Neural cell (in vitro differentiated cells): ENCODE measurements at regions not wholly inside any gene's neighbourhood (a gene's known extent, or its start where the extent isn't known, plus 50 kb on each side); places are given as distances from the start of the nearest gene placed in this dataset.

Experiments
- H2AFZ ChIP-seq: fragments of 200-600, 300-800 bp; sonication (generic), shearing (Covaris generic); 2 replicates; pipeline ENCODE4 v1.6.0; 2014; ENCODE audit warnings: low read depth, mild to moderate bottlenecking, antibody characterized with exemption, low read length, moderate library complexity
- H3F3A ChIP-seq: fragments of 200-600 bp; shearing (Covaris generic); 2 replicates; pipeline ENCODE4 v1.6.1; 2016; ENCODE audit warnings: mild to moderate bottlenecking, moderate library complexity, mixed read lengths, antibody characterized with exemption, low read length; ENCODE audit not compliant: insufficient read depth, poor library complexity, severe bottlenecking
- H3K27ac ChIP-seq: fragments of 200-600, 300-800 bp; sonication (generic), shearing (Covaris generic); 2 replicates; pipeline ENCODE4 v1.5.1; 2014; ENCODE audit warnings: mild to moderate bottlenecking, low read length, moderate library complexity
- H3K27me3 ChIP-seq: fragments of 300-800, 200-600 bp; sonication (generic), shearing (Covaris generic); 2 replicates; pipeline ENCODE4 v1.6.0; 2014; ENCODE audit warnings: mild to moderate bottlenecking, low read depth, low read length, moderate library complexity; ENCODE audit not compliant: insufficient read depth
- H3K36me3 ChIP-seq: fragments of 300-800, 200-600 bp; sonication (generic), shearing (Covaris generic); 2 replicates; pipeline ENCODE4 v1.5.1; 2014; ENCODE audit warnings: mild to moderate bottlenecking, antibody characterized with exemption, low read length, moderate library complexity; ENCODE audit not compliant: insufficient read depth
- H3K4me2 ChIP-seq: fragments of 300-800, 200-600 bp; sonication (generic), shearing (Covaris generic); 2 replicates; pipeline ENCODE4 v1.6.0; 2014; ENCODE audit warnings: mild to moderate bottlenecking, low read length
- H3K4me3 ChIP-seq: fragments of 300-800, 200-600 bp; sonication (generic), shearing (Covaris generic); 2 replicates; pipeline ENCODE4 v1.5.1; 2014; ENCODE audit warnings: mild to moderate bottlenecking, low read length, moderate library complexity
- H3K79me2 ChIP-seq: fragments of 200-600 bp; shearing (Covaris generic); replicated peaks from 2 replicates; pipeline ENCODE4 v1.6.0; 2014; ENCODE audit warnings: mild to moderate bottlenecking, low read length, moderate library complexity; ENCODE audit not compliant: insufficient read depth
- H3K9ac ChIP-seq: fragments of 300-800, 200-600 bp; sonication (generic), shearing (Covaris generic); 2 replicates; pipeline ENCODE4 v1.6.1; 2016; ENCODE audit warnings: mild to moderate bottlenecking, low read length, mixed read lengths
- H3K9me2 ChIP-seq: fragments of 200-600 bp; shearing (Covaris generic); 2 replicates; pipeline ENCODE4 v1.6.1; 2016; ENCODE audit warnings: mild to moderate bottlenecking, low read length, mixed read lengths; ENCODE audit not compliant: insufficient read depth
- H3K9me3 ChIP-seq: fragments of 200-600, 300-800 bp; sonication (generic), shearing (Covaris generic); 2 replicates; pipeline ENCODE4 v1.6.1; 2016; ENCODE audit warnings: mild to moderate bottlenecking, mixed run types, low read length, moderate library complexity, mixed read lengths
- H4K20me1 ChIP-seq: fragments of 200-600 bp; shearing (Covaris generic); 2 replicates; pipeline ENCODE4 v1.6.1; 2016; ENCODE audit warnings: mild to moderate bottlenecking, mixed run types; ENCODE audit not compliant: insufficient read depth
- EP300 ChIP-seq: fragments of 450-650 bp; conservative IDR thresholded peaks from 2 replicates; pipeline ENCODE4 v1.6.1; 2014; ENCODE audit warnings: antibody characterized with exemption, mild to moderate bottlenecking, moderate library complexity; ENCODE audit not compliant: poor library complexity, severe bottlenecking
- MXI1 ChIP-seq: fragments of 450-650 bp; conservative IDR thresholded peaks from 2 replicates; pipeline ENCODE4 v1.6.1; 2014; ENCODE audit warnings: antibody characterized with exemption, mild to moderate bottlenecking; ENCODE audit not compliant: poor library complexity, severe bottlenecking
- POLR2AphosphoS5 ChIP-seq: IDR thresholded peaks from 2 replicates; pipeline ENCODE4 v1.6.1; 2012
- RAD21 ChIP-seq: fragments of 450-650 bp; conservative IDR thresholded peaks from 2 replicates; pipeline ENCODE4 v1.6.1; 2014; ENCODE audit warnings: antibody characterized with exemption, mild to moderate bottlenecking, moderate library complexity
- REST ChIP-seq: IDR thresholded peaks from 2 replicates; pipeline ENCODE4 v1.6.1; 2012; ENCODE audit warnings: borderline replicate concordance
- SMC3 ChIP-seq: fragments of 450-650 bp; conservative IDR thresholded peaks from 2 replicates; pipeline ENCODE4 v1.6.1; 2014; ENCODE audit warnings: antibody characterized with exemption, mild to moderate bottlenecking, moderate library complexity; ENCODE audit not compliant: poor library complexity
- TF ChIP-seq, protein P1 (sequence below): fragments of 450-650 bp; IDR thresholded peaks from 2 replicates; pipeline ENCODE4 v1.5.1; 2014; ENCODE audit warnings: antibody characterized with exemption, mild to moderate bottlenecking, moderate library complexity; ENCODE audit not compliant: poor library complexity, severe bottlenecking

GRCh38 chr16:52073024-52073423 is 473.9 kb downstream of the TOX3 start:
- H4K20me1 ChIP-seq = no peaks in the 10 kb centered on the region
- H3K27ac ChIP-seq = no peak overlapping the region
- no peak overlapping the region for H2AFZ ChIP-seq
- H3K27me3 ChIP-seq = no peaks in the 10 kb centered on the region
- H3K4me3 ChIP-seq = no peak overlapping the region
- H3K9me3 ChIP-seq = no peaks in the 10 kb centered on the region
- H3K79me2 ChIP-seq = no peaks in the 10 kb centered on the region
- no peaks in the 10 kb centered on the region for H3K9me2 ChIP-seq
- TF ChIP-seq POLR2AphosphoS5 (no peak), MXI1 (no peak), EP300 (no peak), SMC3 (no peak), RAD21 (no peak)
- TF ChIP-seq, protein P1, sequence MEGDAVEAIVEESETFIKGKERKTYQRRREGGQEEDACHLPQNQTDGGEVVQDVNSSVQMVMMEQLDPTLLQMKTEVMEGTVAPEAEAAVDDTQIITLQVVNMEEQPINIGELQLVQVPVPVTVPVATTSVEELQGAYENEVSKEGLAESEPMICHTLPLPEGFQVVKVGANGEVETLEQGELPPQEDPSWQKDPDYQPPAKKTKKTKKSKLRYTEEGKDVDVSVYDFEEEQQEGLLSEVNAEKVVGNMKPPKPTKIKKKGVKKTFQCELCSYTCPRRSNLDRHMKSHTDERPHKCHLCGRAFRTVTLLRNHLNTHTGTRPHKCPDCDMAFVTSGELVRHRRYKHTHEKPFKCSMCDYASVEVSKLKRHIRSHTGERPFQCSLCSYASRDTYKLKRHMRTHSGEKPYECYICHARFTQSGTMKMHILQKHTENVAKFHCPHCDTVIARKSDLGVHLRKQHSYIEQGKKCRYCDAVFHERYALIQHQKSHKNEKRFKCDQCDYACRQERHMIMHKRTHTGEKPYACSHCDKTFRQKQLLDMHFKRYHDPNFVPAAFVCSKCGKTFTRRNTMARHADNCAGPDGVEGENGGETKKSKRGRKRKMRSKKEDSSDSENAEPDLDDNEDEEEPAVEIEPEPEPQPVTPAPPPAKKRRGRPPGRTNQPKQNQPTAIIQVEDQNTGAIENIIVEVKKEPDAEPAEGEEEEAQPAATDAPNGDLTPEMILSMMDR = no peak
- no peaks in the 10 kb centered on the region for H3K36me3 ChIP-seq
- no peak overlapping the region for H3K9ac ChIP-seq
- H3F3A ChIP-seq = no peaks in the 10 kb centered on the region
- H3K4me2 ChIP-seq = no peak overlapping the region

DNA sequence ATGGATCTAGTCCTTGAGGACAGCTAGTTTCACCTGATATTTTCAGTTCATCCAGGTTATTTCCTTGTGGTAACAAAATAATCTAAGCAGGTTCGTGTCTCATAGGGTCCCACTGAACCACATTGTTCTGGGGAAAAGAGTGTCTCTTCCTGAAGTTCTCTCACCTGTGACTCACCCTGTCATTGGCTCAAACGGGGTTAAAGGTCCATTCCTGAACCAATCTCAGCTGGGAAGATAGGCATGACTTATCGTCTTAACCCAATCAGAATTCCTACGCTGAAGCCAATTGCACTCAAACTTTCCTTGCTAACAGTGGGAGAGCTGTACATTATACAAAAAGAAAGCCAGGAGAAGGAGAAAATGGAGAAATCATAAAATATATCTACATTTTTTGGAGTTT is 475.8 kb downstream of the TOX3 start:
- H3K27ac ChIP-seq = no peak overlapping the region
- H3K79me2 ChIP-seq = no peaks in the 10 kb centered on the region
- no peaks in the 10 kb centered on the region for H3K9me3 ChIP-seq
- no peaks in the 10 kb centered on the region for H3K9me2 ChIP-seq
- TF ChIP-seq REST = no peak
- TF ChIP-seq RAD21 = no peak
- TF ChIP-seq, protein P1 = no peak
- TF ChIP-seq EP300 = no peak
- TF ChIP-seq POLR2AphosphoS5 = no peak
- TF ChIP-seq SMC3 = no peak
- no peak overlapping the region for H3K4me2 ChIP-seq
- no peaks in the 10 kb centered on the region for H4K20me1 ChIP-seq
- H2AFZ ChIP-seq = no peak overlapping the region
- H3F3A ChIP-seq = no peaks in the 10 kb centered on the region
- H3K4me3 ChIP-seq = no peak overlapping the region
- no peak overlapping the region for H3K9ac ChIP-seq
- H3K36me3 ChIP-seq = no peaks in the 10 kb centered on the region
- H3K27me3 ChIP-seq = no peaks in the 10 kb centered on the region
